ENCODE measurements at regions not wholly inside any gene's neighbourhood (a gene's known extent, or its start where the extent isn't known, plus 50 kb on each side); places are given as distances from the start of the nearest gene placed in this dataset.
"Not testable (repeated sequence)": the region's sequence is repeated elsewhere in the genome, so short reads cannot be mapped to it uniquely, and the experiment has no call there.

DNA sequence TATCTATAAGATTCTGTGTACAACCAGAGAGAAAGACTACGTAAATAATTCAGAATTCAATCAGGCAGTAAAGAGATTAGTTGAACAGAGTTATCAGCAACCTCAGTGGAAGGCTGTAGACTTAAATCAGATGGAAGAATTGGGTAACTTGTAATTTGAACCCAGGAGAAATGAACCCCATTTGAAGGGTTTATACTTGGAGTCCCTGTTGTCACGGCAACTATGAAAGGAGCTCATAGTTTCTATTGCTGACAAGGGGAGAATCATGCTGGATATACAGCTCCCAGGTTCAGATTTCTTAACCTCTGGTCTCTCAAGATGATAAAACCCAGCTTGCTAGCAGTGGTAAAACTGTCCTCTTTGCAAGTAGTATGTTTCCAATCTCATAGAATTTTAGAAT is 54.4 kb upstream of the BMP4 start:
- no peak for DNase-seq (ENCODE audit: low spot score)
- WGBS, result 81% methylated on average over 2 of the region's 2 CpGs
- Histone ChIP-seq H3K9me3 (no peaks in the 10 kb centered on the region), H3K36me3 (no peaks in the 10 kb centered on the region), H3K27ac (no peak overlapping the region), H3K4me1 (replicated peaks) (no peaks in the 10 kb centered on the region), H3K27me3 (replicated peaks; ENCODE audit: insufficient read depth) (no peaks in the 10 kb centered on the region), H3K4me3 (no peak overlapping the region)
- intact Hi-C loops (cut with DNase I), result no loop called here
- TF ChIP-seq, protein P1, sequence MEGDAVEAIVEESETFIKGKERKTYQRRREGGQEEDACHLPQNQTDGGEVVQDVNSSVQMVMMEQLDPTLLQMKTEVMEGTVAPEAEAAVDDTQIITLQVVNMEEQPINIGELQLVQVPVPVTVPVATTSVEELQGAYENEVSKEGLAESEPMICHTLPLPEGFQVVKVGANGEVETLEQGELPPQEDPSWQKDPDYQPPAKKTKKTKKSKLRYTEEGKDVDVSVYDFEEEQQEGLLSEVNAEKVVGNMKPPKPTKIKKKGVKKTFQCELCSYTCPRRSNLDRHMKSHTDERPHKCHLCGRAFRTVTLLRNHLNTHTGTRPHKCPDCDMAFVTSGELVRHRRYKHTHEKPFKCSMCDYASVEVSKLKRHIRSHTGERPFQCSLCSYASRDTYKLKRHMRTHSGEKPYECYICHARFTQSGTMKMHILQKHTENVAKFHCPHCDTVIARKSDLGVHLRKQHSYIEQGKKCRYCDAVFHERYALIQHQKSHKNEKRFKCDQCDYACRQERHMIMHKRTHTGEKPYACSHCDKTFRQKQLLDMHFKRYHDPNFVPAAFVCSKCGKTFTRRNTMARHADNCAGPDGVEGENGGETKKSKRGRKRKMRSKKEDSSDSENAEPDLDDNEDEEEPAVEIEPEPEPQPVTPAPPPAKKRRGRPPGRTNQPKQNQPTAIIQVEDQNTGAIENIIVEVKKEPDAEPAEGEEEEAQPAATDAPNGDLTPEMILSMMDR (IDR thresholded peaks at IDR 0.05), result no peak
- TF ChIP-seq POLR2AphosphoS5 (IDR thresholded peaks at IDR 0.05) (no peak), POLR2A (IDR thresholded peaks at IDR 0.05) (no peak)

DNA sequence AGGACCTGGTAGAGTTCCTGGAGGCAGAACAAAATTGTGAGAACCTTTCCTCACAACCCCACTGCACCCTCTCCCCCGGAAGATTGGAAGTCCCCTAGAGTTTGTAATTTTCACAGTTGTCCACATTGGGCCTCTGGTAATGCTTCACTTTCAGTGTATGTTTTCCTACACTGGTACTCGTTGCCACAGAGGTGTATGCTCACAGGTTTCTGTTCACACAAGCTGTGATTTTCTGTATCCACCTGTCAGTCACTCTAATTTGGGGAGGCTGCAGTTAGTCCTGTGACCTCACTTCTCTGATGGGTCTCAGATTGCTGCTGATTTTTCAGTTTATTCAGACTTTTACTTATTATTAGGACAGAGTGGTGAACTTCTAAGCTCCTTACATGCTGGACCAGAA is 66.4 kb upstream of the BMP4 start:
- intact Hi-C loops (cut with DNase I), result no loop called here
- Histone ChIP-seq H3K4me1 (replicated peaks) (no peaks in the 10 kb centered on the region), H3K9me3 (no peaks in the 10 kb centered on the region), H3K4me3 (no peak overlapping the region), H3K27ac (no peak overlapping the region), H3K36me3 (no peaks in the 10 kb centered on the region), H3K27me3 (replicated peaks; ENCODE audit: insufficient read depth) (no peaks in the 10 kb centered on the region)
- TF ChIP-seq, protein P1 (IDR thresholded peaks at IDR 0.05), result no peak
- TF ChIP-seq POLR2AphosphoS5 (IDR thresholded peaks at IDR 0.05) (no peak), POLR2A (IDR thresholded peaks at IDR 0.05) (no peak)
- DNase-seq (ENCODE audit: low spot score), result no peak
- WGBS, result 70% methylated on average over 2 of the region's 2 CpGs

DNA sequence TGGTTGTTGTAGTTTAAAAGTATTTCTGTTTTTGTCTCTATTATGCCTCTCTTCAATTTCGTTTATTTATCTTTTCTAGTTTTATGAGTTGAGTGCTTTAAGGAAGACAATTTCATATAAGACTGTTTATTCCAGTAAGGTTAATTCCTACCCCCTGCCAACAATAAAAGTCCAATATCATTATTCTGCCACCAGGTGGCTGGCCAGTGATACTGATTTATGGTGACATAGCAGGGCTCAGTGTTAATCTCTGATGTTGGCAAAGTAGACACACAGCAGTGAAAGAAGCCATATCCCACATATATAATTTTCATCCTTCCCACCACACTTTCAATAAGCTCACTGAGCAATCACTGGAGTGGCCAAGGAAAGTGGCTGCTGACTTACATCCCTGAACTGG is 69.0 kb upstream of the BMP4 start:
- Histone ChIP-seq H3K4me1 (replicated peaks) (no peaks in the 10 kb centered on the region), H3K27me3 (replicated peaks; ENCODE audit: insufficient read depth) (no peaks in the 10 kb centered on the region), H3K4me3 (no peak overlapping the region), H3K36me3 (no peaks in the 10 kb centered on the region), H3K27ac (no peak overlapping the region), H3K9me3 (no peaks in the 10 kb centered on the region)
- 61% methylated on average over 1 of the region's 1 CpG for WGBS
- DNase-seq (ENCODE audit: low spot score), result no peak
- TF ChIP-seq, protein P1 (IDR thresholded peaks at IDR 0.05), result peak in 1 of 4 experiments; percentile 21
- TF ChIP-seq POLR2A (IDR thresholded peaks at IDR 0.05), result no peak
- intact Hi-C loops (cut with DNase I), result no loop called here

DNA sequence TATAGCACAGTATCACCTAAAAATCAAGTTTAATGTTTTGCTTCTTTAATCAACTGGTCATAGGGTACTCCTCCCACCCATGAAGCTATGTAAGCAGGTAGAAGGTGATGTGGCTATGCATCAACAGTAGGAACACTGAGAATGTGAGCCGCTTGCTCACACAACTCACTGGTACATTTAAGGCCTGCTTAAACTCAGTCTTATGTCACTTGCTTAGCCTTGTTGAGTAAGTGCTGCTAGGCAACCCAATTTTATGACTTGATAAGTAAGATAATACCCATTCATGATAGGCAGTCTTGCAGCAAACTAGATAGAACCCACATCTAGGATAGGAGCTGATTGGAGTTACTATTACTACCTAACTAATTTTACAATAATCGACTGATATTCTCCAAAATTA is 70.0 kb upstream of the BMP4 start:
- DNase-seq (ENCODE audit: low spot score), result no peak
- H3K4me3 ChIP-seq, result no peak overlapping the region
- TF ChIP-seq, protein P1 (IDR thresholded peaks at IDR 0.05), result no peak
- no peak for TF ChIP-seq POLR2AphosphoS5 (IDR thresholded peaks at IDR 0.05)
- no peak for TF ChIP-seq POLR2A (IDR thresholded peaks at IDR 0.05)
- H3K4me1 ChIP-seq (replicated peaks), result no peaks in the 10 kb centered on the region
- H3K27ac ChIP-seq, result no peak overlapping the region
- WGBS, result 84% methylated on average over 2 of the region's 2 CpGs
- no peaks in the 10 kb centered on the region for H3K9me3 ChIP-seq
- H3K36me3 ChIP-seq, result no peaks in the 10 kb centered on the region
- H3K27me3 ChIP-seq (replicated peaks; ENCODE audit: insufficient read depth), result no peaks in the 10 kb centered on the region
- intact Hi-C loops (cut with DNase I), result no loop called here

DNA sequence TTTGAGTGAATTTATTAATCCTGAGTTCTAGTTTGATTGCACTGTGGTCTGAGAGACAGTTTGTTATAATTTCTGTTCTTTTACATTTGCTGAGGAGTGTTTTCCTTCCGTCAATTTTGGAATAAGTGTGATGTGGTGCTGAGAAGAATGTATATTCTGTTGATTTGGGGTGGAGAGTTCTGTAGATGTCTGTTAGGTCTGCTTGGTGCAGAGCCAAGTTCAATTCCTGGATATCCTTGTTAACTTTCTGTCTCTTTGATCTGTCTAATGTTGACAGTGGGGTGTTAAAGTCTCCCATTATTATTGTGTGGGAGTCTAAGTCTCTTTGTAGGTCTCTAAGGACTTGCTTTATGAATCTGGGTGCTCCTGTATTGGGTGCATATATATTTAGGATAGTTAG is 74.4 kb upstream of the BMP4 start:
- H3K9me3 ChIP-seq; H3K27me3 ChIP-seq (replicated peaks; ENCODE audit: insufficient read depth); H3K27ac ChIP-seq; intact Hi-C loops (cut with DNase I); H3K4me3 ChIP-seq; DNase-seq (ENCODE audit: low spot score); H3K4me1 ChIP-seq (replicated peaks); H3K36me3 ChIP-seq: not testable (repeated sequence)
- WGBS, result 86% methylated on average over 1 of the region's 1 CpG

DNA sequence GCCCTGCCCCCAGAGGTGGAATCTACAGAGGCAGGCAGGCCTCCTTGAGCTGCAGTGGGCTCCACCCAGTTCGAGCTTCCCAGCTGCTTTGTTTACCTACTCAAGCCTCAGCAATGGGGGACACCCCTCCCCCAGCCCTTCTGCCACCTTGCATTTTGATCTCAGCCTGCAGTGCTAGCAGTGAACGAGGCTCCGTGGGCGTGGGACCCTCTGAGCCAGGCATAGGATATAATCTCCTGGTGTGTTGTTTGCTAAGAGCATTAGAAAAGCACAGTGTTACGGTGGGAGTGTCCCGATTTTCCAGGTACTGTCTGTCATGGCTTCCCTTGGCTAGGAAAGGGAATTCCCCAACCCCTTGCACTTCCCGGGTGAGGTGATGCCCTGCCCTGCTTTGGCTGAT is 76.7 kb upstream of the BMP4 start:
- WGBS, result 91% methylated on average over 7 of the region's 7 CpGs
- H3K27me3 ChIP-seq (replicated peaks; ENCODE audit: insufficient read depth); H3K4me3 ChIP-seq; H3K9me3 ChIP-seq; H3K4me1 ChIP-seq (replicated peaks); H3K36me3 ChIP-seq; H3K27ac ChIP-seq; intact Hi-C loops (cut with DNase I); DNase-seq (ENCODE audit: low spot score): not testable (repeated sequence)
